Suprapubic skin (tissue), 4 donors: ENCODE measurements at regions not wholly inside any gene's neighbourhood (a gene's known extent, or its start where the extent isn't known, plus 50 kb on each side); places are given as distances from the start of the nearest gene placed in this dataset.
"Not testable (repeated sequence)": the region's sequence is repeated elsewhere in the genome, so short reads cannot be mapped to it uniquely, and the experiment has no call there.

Experiments
- DNase-seq, 2 donors: peaks; one replicate each; pipeline ENCODE4 v3.0.0-alpha.2; 2019; ENCODE audit warnings: low spot score in 2 of 2
- H3K27ac ChIP-seq: fragments of 200-600 bp; sonication (generic); one replicate; pipeline ENCODE4 v1.5.1; 2019
- H3K27me3 ChIP-seq: fragments of 200-600 bp; sonication (generic); one replicate; pipeline ENCODE4 v1.5.1; 2019
- H3K36me3 ChIP-seq: fragments of 200-600 bp; sonication (generic); one replicate; pipeline ENCODE4 v1.5.1; 2019
- H3K4me1 ChIP-seq: fragments of 200-600 bp; sonication (generic); one replicate; pipeline ENCODE4 v1.5.1; 2019
- H3K4me3 ChIP-seq: fragments of 200-600 bp; sonication (generic); one replicate; pipeline ENCODE4 v1.5.1; 2019; ENCODE audit warnings: mild to moderate bottlenecking
- H3K9me3 ChIP-seq: fragments of 200-600 bp; sonication (generic); one replicate; pipeline ENCODE4 v1.5.1; 2019
- EP300 ChIP-seq: sonication (generic); formaldehyde crosslinking; IDR thresholded peaks from one replicate; pipeline ENCODE4 v1.6.1; 2017; ENCODE audit warnings: antibody characterized with exemption
- POLR2A ChIP-seq, 2 donors: fragments of 450-650 bp; IDR thresholded peaks; one replicate each; pipeline ENCODE4 v1.6.1; 2017; ENCODE audit warnings: antibody characterized with exemption in 2 of 2, mild to moderate bottlenecking in 2 of 2, moderate library complexity in 2 of 2
- POLR2AphosphoS5 ChIP-seq, 3 donors: sonication (generic); formaldehyde crosslinking; IDR thresholded peaks; one replicate each; pipeline ENCODE4 v1.6.1; 2017; ENCODE audit warnings: antibody characterized with exemption in 3 of 3
- WGBS: methylation state at CpG from one replicate; pipeline ENCODE4 v1.1.5; 2018; 5-methylcytosine and 5-hydroxymethylcytosine counted together
- TF ChIP-seq, protein P1 (sequence below), 2 donors: fragments of 200-600 bp in 1 of 2; fragments of 450-650 bp in 1 of 2; sonication (generic) in 1 of 2; IDR thresholded peaks; one replicate each; pipeline ENCODE4 v1.5.1; 2016 to 2019; ENCODE audit warnings: antibody characterized with exemption in 2 of 2, mild to moderate bottlenecking in 1 of 2, moderate library complexity in 1 of 2

DNA sequence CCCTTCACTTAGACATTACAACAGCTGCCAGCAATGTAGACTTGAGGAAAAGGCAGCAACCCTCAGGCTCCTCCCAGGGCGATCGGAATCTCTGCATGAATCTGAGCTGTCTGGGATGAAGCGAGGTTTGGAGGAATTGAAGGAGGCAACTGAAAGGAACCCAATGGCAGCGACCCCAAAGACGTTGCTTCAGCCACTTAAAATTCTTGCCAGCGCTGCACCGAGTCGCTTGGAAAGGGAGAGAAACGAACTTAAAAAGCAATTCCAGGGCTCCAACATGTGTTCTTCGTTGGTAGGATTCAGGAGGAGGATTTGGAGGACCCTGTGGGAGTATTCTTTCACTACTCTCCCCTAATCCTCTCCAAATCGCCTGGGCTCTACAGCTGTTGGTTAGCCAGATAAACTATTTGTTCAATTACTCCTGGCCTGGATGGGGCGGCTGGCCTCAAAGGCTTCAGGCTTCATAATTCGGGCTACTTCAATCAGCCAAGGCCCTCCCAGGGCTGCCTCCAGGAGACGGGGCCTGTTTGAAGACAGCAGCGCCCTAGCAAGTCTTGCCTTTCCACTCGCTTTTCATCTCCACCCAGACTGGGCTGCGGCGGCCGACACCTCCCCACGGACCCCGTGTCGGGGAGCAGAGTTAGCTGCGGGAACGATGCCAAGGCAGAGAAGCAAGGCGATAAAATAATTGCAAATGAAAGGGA is 72.4 kb upstream of the TMEM45B start:
- WGBS = 63% methylated on average over 25 of the region's 25 CpGs
- H3K27me3 ChIP-seq = peaks cover 10% of the 10 kb centered on the region
- H3K4me3 ChIP-seq = no peak overlapping the region
- H3K9me3 ChIP-seq = no peaks in the 10 kb centered on the region
- H3K27ac ChIP-seq = no peak overlapping the region
- H3K4me1 ChIP-seq = no peaks in the 10 kb centered on the region
- H3K36me3 ChIP-seq = no peaks in the 10 kb centered on the region
- peak in 1 of 2 donors; percentile 76 for DNase-seq
- no peak for TF ChIP-seq POLR2A (IDR thresholded peaks at IDR 0.05)
- no peak for TF ChIP-seq EP300
- TF ChIP-seq, protein P1, sequence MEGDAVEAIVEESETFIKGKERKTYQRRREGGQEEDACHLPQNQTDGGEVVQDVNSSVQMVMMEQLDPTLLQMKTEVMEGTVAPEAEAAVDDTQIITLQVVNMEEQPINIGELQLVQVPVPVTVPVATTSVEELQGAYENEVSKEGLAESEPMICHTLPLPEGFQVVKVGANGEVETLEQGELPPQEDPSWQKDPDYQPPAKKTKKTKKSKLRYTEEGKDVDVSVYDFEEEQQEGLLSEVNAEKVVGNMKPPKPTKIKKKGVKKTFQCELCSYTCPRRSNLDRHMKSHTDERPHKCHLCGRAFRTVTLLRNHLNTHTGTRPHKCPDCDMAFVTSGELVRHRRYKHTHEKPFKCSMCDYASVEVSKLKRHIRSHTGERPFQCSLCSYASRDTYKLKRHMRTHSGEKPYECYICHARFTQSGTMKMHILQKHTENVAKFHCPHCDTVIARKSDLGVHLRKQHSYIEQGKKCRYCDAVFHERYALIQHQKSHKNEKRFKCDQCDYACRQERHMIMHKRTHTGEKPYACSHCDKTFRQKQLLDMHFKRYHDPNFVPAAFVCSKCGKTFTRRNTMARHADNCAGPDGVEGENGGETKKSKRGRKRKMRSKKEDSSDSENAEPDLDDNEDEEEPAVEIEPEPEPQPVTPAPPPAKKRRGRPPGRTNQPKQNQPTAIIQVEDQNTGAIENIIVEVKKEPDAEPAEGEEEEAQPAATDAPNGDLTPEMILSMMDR (IDR thresholded peaks at IDR 0.05) = no peak
- no peak for TF ChIP-seq POLR2AphosphoS5 (IDR thresholded peaks at IDR 0.05)

DNA sequence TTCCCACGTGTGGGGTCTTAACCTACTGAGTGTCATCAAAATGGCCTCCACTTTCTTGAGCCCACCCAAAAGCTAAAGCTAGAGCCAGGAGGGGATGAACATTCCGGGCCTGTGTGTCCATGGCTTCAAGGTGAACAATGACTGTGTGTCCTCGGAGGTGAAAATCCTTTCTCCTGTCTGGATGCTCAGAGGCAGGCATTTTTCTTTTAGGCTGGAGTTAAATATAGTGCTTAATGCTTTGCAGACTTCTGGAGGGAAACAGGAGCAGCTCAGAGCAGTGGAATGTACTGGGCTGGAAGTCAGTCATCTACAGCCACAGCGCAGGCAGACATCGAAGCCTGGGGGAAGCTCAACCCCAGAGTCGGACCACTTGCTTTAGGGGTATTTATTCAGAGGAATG is 68.6 kb upstream of the TMEM45B start:
- Histone ChIP-seq H3K4me3 (no peak overlapping the region), H3K36me3 (no peaks in the 10 kb centered on the region), H3K9me3 (no peaks in the 10 kb centered on the region), H3K27me3 (peaks cover 5% of the 10 kb centered on the region), H3K4me1 (peaks cover 5% of the 10 kb centered on the region), H3K27ac (no peak overlapping the region)
- TF ChIP-seq, protein P1 (IDR thresholded peaks at IDR 0.05) = no peak
- TF ChIP-seq POLR2AphosphoS5 (IDR thresholded peaks at IDR 0.05) = no peak
- 65% methylated on average over 6 of the region's 6 CpGs for WGBS
- peak in 1 of 2 donors; percentile 63 for DNase-seq

DNA sequence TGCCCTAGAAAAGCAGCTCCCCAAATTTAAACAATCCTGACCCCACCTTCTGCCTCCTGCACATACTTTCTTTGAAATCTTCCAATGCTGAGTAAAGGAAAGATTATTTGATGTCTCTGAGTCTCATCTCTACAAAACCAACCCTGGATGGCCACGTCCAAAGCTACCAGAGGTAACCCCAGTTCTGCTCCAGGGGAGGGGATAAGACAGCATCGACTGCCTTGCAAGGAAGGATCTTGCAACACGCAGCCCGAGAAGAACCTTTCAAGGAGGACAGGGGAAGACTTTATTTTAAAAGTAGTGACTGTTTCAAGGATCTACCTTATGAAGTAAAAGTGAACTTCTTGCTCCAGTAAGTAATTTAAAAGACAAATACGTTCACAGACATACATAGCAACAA is 66.5 kb upstream of the TMEM45B start:
- peaks cover 5% of the 10 kb centered on the region for H3K4me1 ChIP-seq
- TF ChIP-seq, protein P1 (IDR thresholded peaks at IDR 0.05) = no peak
- TF ChIP-seq EP300 (no peak), POLR2A (IDR thresholded peaks at IDR 0.05) (no peak), POLR2AphosphoS5 (IDR thresholded peaks at IDR 0.05) (no peak)
- DNase-seq = peak in 1 of 2 donors; percentile 52
- H3K27ac ChIP-seq = no peak overlapping the region
- no peak overlapping the region for H3K4me3 ChIP-seq
- H3K27me3 ChIP-seq = peaks cover 5% of the 10 kb centered on the region
- no peaks in the 10 kb centered on the region for H3K9me3 ChIP-seq
- no peaks in the 10 kb centered on the region for H3K36me3 ChIP-seq
- WGBS = 75% methylated on average over 5 of the region's 5 CpGs

DNA sequence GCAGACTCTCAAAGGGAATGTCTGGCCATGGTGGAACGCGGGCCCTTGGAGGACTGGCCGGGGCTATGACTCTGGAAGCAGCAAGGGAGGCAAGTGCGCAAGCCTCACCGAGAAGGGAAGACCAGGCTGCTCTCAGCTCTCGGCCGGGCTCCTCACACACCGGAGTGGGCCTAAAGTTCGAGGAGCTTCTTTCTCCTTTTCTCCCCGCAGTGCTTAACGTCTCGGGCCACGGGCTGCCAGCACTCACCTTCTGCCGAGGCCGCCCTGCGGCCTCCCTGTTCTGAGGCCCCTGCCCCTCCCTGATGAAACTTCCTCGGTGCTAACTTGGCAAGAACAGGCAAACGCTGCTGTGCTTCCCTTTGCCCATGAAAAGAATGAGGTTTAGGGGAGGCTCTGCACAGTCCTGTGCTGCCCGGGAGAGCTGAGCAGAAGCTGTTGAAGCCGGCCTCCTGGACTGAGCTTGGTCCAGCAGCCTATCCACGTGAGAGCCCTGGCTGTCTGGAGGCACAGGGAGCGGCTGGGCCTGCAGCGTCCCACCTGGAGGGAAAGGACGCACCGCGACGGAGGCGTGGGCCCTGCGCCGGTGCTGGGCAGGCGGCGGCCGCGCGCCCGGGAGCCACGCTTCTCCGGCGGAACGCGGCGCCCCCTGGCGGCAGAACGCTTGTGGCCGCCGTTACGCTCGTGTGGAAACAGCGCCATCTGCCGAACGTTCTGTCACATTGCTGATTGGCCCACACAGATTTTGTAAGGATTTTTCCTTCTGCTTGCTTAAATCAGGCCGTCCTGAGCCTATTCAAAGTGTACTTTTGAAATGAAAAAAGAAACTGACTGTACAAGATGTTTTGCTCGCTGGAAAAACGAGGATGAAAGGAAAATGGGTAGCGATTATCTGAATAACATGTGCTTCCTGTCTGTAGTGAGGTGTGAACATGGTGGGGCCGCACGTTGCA is 65.0 kb upstream of the TMEM45B start:
- Histone ChIP-seq H3K9me3 (no peaks in the 10 kb centered on the region), H3K27me3 (peaks cover 5% of the 10 kb centered on the region), H3K36me3 (no peaks in the 10 kb centered on the region), H3K27ac (no peak overlapping the region), H3K4me1 (peaks cover 5% of the 10 kb centered on the region), H3K4me3 (peak overlapping the region; percentile 27)
- no peak for TF ChIP-seq EP300
- TF ChIP-seq, protein P1 (IDR thresholded peaks at IDR 0.05) = peak; percentile 97 to 99
- TF ChIP-seq POLR2AphosphoS5 (IDR thresholded peaks at IDR 0.05) = no peak
- no peak for DNase-seq
- 25% methylated on average over 32 of the region's 57 CpGs for WGBS

DNA sequence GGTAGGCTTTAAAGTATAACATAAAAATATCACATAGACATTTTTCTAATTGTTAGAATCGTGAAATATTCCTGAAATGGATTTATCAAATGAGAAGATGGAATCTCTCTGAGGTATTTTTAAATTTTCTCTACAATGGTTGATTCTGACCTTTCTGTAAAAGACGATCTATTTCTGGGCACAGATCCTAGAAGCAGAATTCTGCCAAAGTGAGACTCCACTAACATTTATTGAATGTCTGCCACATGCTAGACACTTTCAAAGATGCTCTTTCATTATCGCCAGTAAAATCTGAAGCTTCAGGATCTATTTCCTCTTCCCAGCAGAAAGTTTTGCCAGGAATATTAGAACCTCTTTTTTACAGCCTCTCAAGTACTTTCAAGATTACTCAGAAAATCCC is 64.1 kb upstream of the TMEM45B start:
- Histone ChIP-seq H3K36me3 (no peaks in the 10 kb centered on the region), H3K9me3 (no peaks in the 10 kb centered on the region), H3K4me3 (no peak overlapping the region), H3K4me1 (peaks cover 5% of the 10 kb centered on the region), H3K27me3 (peaks cover 4% of the 10 kb centered on the region), H3K27ac (no peak overlapping the region)
- no peak for DNase-seq
- WGBS = 46% methylated on average over 3 of the region's 3 CpGs
- TF ChIP-seq POLR2A (IDR thresholded peaks at IDR 0.05) (no peak), POLR2AphosphoS5 (IDR thresholded peaks at IDR 0.05) (no peak), EP300 (no peak)
- TF ChIP-seq, protein P1 (IDR thresholded peaks at IDR 0.05) = no peak

DNA sequence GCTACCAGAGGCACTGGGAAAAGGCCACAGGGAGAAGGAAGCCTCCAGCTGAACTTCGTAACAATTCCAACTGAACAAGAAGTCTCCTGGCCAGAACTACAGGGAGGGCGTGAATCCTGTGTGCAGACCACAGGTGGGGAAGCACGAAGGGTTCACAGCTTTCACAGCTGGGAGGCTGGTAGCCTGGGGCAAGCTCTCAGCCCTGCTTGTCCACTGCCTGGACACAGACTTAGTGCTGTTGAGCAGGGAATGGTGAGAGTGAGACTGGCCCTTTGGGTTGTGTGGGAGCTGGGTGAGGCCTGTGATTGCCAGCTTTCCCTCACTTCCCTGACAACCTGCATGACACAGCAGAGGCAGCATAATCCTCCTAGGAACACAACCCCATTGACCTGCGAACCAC is 52.1 kb upstream of the TMEM45B start:
- H3K36me3 ChIP-seq, H3K4me3 ChIP-seq, H3K4me1 ChIP-seq, H3K9me3 ChIP-seq, DNase-seq, H3K27me3 ChIP-seq: not testable (repeated sequence)
- WGBS = 88% methylated on average over 4 of the region's 4 CpGs
- H3K27ac ChIP-seq = peak overlapping the region; percentile 68

DNA sequence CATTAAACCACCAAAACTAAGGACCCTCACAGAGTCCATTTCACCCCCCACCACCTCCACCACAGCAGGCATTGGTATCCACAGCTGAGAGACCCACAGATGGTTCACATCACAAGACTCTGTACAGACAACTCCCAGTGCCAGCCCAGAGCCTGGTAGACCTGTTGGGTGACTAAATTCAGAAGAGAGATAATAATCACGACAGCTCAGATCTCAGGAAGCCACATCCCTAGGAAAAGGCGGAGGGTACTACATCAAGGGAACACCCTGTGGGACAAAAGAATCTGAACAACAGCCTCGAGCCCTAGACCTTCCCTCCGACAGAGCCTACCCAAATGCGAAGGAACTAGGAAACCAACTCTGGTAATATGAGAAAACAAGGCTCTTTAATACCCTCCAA is 51.4 kb upstream of the TMEM45B start:
- 46% methylated on average over 4 of the region's 5 CpGs for WGBS

More for the DNA sequence above, 51.4 kb upstream of the TMEM45B start:
- peak overlapping the region; percentile 68 for H3K27ac ChIP-seq
- DNase-seq, H3K4me1 ChIP-seq, H3K9me3 ChIP-seq, H3K4me3 ChIP-seq, H3K36me3 ChIP-seq, H3K27me3 ChIP-seq: not testable (repeated sequence)
